LHCN-M2 (cell line): ENCODE measurements at regions not wholly inside any gene's neighbourhood (a gene's known extent, or its start where the extent isn't known, plus 50 kb on each side); places are given as distances from the start of the nearest gene placed in this dataset.

ENCODE experiments used
- DNase-seq: peaks from one replicate; pipeline ENCODE4 v3.0.0-alpha.2; 2012; ENCODE audit warnings: low read depth

DNA sequence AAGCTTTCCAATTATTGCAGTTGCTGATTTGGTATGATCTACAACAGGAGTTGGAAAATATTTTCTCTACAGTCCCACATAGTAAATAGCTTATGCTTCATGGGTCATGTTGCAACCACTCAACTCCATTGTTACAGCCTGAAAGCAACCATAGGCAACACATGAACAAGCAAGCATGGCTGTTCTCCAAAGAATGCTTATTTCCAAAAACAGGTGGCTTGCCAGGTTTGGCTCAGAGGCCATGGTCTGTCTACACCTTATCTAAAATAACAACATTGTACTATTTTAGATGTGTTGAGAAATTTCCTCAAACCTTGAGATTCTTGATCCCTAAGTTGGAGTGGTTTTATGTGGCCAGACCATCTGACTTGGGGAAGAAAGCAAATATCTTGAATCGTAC, 153.9 kb upstream of the MPPED2 start:
- DNase-seq = no peak

DNA sequence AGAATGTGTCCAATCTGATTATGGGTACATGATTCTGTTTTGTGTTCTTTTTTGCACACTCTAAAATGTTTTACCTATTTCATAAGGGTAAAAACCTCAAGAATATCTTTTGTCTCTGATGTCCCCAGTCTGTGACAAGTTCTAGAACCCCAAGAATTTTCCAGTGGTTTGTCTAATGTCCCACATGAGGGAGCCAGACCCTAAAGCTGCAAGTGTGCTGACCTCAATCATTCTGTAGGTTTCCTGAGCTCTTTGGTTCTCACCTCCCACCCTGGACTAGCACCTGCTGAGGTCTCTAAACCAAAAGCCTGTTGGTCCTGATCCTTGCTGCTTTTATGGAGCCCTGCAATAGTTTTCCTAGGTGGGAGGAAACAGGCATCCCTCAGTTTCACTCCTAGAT, 149.8 kb upstream of the MPPED2 start:
- peak; percentile 22 for DNase-seq

DNA sequence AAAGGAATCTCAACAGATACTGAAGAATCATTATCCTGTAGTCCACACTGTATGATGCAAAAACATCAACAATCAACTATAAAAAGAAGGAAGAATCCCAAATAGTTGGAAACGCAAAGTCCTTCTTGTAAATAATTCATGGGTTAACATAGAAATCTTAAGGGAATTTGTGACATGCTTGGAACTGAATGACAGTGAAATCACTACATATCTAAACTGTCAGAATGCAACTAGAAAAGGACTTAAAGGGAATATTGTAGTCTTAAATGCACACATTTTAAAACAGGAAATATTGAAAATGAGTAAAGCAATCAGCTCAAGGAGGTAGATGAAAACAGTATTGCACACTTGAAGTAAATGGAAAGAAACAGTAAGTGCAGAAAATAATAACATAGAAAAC, 147.6 kb upstream of the MPPED2 start:
- no peak for DNase-seq

DNA sequence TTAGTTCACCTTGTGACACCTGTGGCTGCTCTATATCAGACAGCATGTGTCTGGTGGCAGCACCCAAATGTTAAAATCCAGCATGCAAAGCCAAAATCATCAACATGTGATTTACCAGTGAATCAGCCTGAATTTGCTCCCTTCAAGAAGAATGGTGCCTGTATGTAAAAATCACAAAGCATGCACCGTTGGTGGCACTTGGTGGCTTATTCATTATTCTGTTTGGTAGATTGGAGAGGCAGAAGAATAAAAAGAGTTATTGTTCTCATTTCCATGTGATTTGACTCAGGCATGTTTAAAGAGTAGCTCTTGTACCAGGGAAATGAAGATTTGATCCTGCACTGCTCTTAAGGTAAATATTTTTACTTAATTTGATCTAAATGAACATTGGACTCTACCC, 143.9 kb upstream of the MPPED2 start:
- DNase-seq = no peak

DNA sequence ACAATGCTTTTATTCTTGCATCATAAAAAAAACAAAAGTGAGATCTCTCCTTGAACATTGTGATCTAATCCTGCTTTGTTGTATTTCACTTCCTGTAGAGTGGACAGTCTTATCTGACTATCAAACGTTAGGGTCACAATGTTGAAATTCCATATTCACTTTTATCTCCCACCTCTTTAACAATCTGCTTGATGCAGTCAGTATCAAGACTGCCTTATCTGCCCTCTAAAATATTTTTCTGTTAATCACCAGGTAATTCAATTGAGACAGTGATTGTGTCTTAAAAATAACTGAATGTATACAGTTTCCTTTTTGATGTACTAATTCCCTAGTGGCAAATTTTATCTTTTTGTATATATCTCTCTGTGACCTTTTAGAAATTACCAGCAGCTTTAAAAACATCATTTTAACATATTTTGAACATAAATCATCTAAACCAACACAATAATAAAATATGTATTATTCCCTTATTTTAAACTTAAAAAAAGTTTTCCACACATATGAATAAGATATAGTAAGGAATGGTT, 143.1 kb upstream of the MPPED2 start:
- peak; percentile 11 for DNase-seq

- DNase-seq = no peak
Observed at GRCh38 chr11:30725645-30726195, 139.6 kb upstream of the MPPED2 start.

GRCh38 chr11:30724274-30724673, 138.1 kb upstream of the MPPED2 start:
- DNase-seq = no peak

DNA sequence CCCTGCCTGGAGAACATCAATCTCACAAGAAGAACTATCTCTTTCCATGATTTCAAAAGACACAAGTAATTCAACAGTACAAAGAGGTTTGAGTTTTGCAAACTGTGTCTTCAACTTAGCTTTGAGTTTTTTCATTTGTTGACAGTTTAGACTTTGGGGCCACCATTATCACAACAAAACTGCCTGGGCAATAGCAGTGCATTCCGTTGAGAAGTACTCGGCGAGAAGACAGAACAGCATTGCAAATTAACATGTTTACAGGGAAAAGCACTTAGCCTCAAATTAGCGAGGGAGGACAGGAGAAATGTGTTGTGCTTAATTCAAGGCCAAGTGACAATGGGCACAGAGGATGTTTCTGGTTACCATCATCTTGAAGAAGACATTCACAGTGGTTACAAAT, 133.2 kb upstream of the MPPED2 start:
- no peak for DNase-seq

GRCh38 chr11:30717641-30718040, 131.5 kb upstream of the MPPED2 start:
- DNase-seq = no peak

DNA sequence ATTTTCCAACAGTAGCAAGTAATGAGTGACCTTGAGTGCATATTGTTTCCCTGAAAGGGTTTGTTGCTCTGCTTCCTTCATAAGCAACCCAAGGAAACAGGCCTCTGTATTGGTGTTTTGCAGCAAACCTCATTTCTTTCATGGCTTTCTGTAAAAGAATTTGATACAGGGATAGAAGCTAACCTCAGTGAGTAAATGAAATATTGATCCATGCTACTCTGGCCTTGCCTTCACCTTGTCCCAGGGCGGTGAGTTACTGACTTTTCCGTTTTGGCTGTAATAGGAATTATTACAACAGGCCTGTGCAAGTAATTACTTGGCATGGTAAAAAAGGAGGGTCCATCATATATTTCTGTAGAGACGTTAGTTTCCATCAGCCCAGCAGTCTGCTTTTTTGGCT, 130.9 kb upstream of the MPPED2 start:
- no peak for DNase-seq

DNA sequence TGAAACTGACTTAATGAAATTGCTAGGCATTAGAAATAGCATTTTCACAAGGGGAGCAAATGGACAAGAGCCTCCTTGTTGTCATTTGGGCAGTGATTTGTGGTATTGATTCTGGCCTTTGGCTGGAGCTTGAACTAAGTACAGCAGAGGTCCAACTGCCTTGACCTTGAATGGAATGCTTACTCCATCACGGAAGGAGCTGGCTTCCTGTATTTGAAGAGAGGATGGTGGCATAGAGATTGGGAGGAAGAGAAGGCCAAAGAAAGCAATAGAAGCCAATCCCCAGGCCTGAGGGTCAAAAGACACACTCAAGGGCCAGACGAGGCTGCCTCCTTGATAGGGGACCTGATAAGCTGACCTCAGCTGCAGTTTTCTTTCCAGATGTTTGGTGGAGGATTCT, 126.6 kb upstream of the MPPED2 start:
- DNase-seq = no peak

- DNase-seq = peak; percentile 76
Observed at GRCh38 chr11:30710221-30710620, 124.1 kb upstream of the MPPED2 start.

DNA sequence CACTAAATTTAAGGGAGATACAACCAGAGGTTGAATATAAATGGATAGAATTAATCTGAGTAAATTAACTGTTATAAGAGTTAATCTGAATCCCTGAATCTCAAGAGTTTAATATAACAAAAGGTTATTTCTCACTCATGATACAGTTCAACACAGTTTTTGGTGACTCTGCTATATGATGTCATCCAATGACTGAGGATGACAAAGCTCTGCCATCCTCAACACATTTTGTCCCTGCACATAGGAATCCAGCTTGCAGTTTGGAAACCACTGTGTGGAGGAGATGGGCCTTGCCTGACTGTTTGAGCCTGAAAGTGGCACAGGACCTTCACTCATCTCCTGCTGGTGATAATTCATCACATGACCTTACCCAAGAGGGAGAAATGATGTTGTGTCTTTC, 121.0 kb upstream of the MPPED2 start:
- DNase-seq = no peak

- DNase-seq = no peak
Observed at GRCh38 chr11:30705913-30706675, 119.9 kb upstream of the MPPED2 start.

GRCh38 chr11:30698425-30698824, 112.3 kb upstream of the MPPED2 start:
- no peak for DNase-seq

- DNase-seq = no peak
Observed at GRCh38 chr11:30697032-30697431, 110.9 kb upstream of the MPPED2 start.

GRCh38 chr11:30684772-30685171, 98.6 kb upstream of the MPPED2 start:
- DNase-seq = no peak

DNA sequence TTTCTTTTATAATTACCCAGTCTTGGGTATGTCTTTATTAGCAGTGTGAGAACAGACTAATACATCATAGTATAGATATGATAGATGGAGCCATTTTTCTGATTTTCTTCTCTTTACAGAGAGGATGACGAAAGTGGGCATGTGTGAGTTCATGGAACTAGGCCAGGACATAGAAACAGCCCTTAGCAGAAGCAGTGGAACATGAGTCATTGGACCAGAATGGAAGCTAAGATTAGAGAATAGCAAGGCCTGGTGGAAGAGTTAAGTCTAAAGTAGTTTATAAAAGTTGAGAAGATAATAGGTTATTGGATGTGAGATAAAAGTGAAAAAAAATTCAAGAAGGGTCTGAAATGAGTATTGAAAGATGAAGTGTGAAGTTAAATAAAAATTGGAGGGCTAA, 97.0 kb upstream of the MPPED2 start:
- DNase-seq = peak; percentile 56

DNA sequence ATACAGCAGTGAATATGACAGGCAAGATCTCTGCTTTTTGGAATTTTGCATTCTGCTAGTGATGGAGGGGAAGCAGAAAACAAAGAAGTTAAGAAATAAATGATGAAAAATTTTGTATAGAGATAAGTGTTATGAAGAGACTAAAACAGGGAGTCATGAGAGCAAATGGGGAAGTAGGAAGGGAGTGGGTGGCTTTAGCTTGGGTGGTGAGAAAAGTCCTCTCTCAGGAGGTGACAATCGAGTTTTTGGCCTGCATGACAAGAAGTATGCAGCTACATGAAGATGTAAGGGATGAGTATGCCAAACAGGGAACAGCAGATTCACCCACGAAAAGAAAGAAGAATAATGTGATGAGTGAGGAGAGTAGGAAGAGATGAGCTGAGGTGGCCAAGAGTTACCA, 80.7 kb upstream of the MPPED2 start:
- no peak for DNase-seq

DNA sequence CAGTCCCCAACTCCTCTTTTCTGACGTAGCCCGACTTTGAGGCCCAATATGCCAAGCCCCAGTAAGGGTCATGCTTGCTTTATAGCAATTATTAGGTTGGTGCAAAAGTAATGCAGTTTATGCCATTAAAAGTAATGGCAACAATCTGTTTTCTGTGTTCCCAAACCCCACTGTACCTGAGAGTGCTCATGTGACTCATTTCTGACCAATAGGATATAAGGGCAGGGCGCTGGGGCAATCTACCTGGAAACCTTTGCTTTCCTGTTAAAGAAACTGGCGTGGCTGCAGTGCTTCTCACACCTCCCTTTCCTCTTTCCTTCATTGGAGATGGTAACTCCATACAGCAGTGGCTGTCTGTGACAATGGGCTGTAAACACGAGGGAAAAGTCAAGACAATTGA, 78.9 kb upstream of the MPPED2 start:
- DNase-seq = no peak

GRCh38 chr11:30653606-30654005, 67.5 kb upstream of the MPPED2 start:
- no peak for DNase-seq

DNA sequence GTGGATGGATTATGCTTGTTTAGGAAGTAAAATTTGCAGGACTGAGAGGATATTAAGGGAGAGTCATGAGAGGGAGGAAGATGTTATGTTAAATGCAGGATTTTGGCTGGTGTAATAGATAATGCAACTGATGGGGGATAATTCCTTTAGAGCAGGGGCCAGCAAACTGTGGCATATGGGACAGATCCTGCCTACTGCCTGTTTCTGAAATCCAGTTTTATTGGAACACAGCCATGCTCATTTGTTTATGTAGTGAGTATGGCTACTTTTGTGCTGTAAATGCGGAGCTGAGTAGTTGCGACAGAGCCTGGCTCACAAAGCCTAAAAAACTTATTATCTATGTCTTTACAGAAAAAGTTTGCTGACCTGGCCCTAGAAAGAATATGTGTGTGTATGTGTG, 66.6 kb upstream of the MPPED2 start:
- no peak for DNase-seq

DNA sequence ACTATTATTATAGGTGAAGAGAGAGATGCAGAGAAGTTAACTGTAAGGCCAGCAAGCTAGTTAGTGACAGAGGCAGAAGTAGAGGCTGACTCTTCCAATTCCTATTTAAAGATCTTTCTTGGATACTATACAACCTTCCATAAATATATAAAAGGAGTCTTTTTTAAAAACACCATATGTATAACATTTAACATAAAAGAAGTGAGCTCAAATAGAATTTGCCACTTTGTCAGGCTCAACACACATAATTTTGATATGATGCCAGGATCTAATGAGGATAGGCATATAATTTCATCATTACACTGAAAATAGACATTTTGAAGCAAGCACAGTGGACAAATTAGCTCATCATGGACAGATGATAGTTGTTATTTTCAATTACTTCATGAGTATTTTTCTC, 64.1 kb upstream of the MPPED2 start:
- DNase-seq = no peak
